ENCODE measurements at regions not wholly inside any gene's neighbourhood (a gene's known extent, or its start where the extent isn't known, plus 50 kb on each side); places are given as distances from the start of the nearest gene placed in this dataset.

GRCh38 chr1:30340934-30341333 is 382.5 kb downstream of the MATN1 start:
- in situ Hi-C loops (cut with MboI): no loop called here
- H3K79me2 ChIP-seq (ENCODE audit: control insufficient read depth, insufficient read depth, low read length): no peaks in the 10 kb centered on the region
- no TSS peak for BruUV-seq (replicated peaks)
- H3K9me3 ChIP-seq (replicated peaks; ENCODE audit: control insufficient read depth, insufficient read depth, low read length): no peaks in the 10 kb centered on the region
- no peak for DNase-seq (ENCODE audit: low read depth, low spot score)
- no peak overlapping the region for H3K9ac ChIP-seq (ENCODE audit: control insufficient read depth, insufficient read depth, low read length)
- ChIA-PET RAD21 (ENCODE audit: unreplicated experiment) (no interaction called here), SMC1A (ENCODE audit: uncharacterized antibody, unreplicated experiment) (no interaction called here), POLR2A (no interaction called here), CTCF (no interaction called here)
- H3K4me1 ChIP-seq (ENCODE audit: control insufficient read depth, insufficient read depth, low read length): no peaks in the 10 kb centered on the region
- H2AFZ ChIP-seq (ENCODE audit: control insufficient read depth, low read depth, low read length): no peak overlapping the region
- H3K4me3 ChIP-seq: no peak overlapping the region
- H3K27ac ChIP-seq (ENCODE audit: control insufficient read depth, insufficient read depth): no peak overlapping the region
- intact Hi-C loops (cut with micrococcal nuclease; ENCODE audit: unreplicated experiment): no loop called here
- H3K4me2 ChIP-seq (ENCODE audit: control insufficient read depth, insufficient read depth): no peak overlapping the region
- no peaks in the 10 kb centered on the region for H3K36me3 ChIP-seq (ENCODE audit: control insufficient read depth in 2 of 2, insufficient read depth in 2 of 2, low read length in 1 of 2)
- H4K20me1 ChIP-seq (ENCODE audit: control insufficient read depth, insufficient read depth): no peaks in the 10 kb centered on the region
- FAIRE-seq: no peak
- peaks cover 0 to 5% of the 10 kb centered on the region in 2 experiments; a peak in 2 of 4 replicates for H3K27me3 ChIP-seq (replicated peaks in 1 of 2; ENCODE audit: control insufficient read depth in 2 of 2, insufficient read depth in 2 of 2, low read length in 1 of 2)
- 44% methylated on average over 3 of the region's 3 CpGs for WGBS (ENCODE audit: insufficient coverage, insufficient replicate concordance, low lambda C conversion rate, missing lambda C conversion rate)
- no peak for ATAC-seq
- TF ChIP-seq ZBTB4 (CRISPR knock-in tag; IDR thresholded peaks at IDR 0.05): no peak
- TF ChIP-seq, protein P1, sequence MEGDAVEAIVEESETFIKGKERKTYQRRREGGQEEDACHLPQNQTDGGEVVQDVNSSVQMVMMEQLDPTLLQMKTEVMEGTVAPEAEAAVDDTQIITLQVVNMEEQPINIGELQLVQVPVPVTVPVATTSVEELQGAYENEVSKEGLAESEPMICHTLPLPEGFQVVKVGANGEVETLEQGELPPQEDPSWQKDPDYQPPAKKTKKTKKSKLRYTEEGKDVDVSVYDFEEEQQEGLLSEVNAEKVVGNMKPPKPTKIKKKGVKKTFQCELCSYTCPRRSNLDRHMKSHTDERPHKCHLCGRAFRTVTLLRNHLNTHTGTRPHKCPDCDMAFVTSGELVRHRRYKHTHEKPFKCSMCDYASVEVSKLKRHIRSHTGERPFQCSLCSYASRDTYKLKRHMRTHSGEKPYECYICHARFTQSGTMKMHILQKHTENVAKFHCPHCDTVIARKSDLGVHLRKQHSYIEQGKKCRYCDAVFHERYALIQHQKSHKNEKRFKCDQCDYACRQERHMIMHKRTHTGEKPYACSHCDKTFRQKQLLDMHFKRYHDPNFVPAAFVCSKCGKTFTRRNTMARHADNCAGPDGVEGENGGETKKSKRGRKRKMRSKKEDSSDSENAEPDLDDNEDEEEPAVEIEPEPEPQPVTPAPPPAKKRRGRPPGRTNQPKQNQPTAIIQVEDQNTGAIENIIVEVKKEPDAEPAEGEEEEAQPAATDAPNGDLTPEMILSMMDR (IDR thresholded peaks at IDR 0.05 in 2 of 3, conservative IDR thresholded peaks at IDR 0.05 in 1 of 3; ENCODE audit: control insufficient read depth in 2 of 3, extremely low read depth in 1 of 3, insufficient read depth in 1 of 3, low read depth in 3 of 3, low read length in 3 of 3): no peak
- TF ChIP-seq CEBPZ (IDR thresholded peaks at IDR 0.05; ENCODE audit: low read depth, low read length): no peak
- no peak for TF ChIP-seq IKZF2 (IDR thresholded peaks at IDR 0.05)
- no peak for TF ChIP-seq POU2F2 (IDR thresholded peaks at IDR 0.05; ENCODE audit: borderline replicate concordance, low read depth, low read length)
- no peak for TF ChIP-seq CHD2 (IDR thresholded peaks at IDR 0.05; ENCODE audit: borderline replicate concordance, low read depth, low read length)
- TF ChIP-seq ZNF207 (IDR thresholded peaks at IDR 0.05; ENCODE audit: borderline replicate concordance): no peak
- TF ChIP-seq ZBTB40 (IDR thresholded peaks at IDR 0.05; ENCODE audit: borderline replicate concordance): no peak
- TF ChIP-seq TCF3 (IDR thresholded peaks at IDR 0.05; ENCODE audit: borderline replicate concordance, insufficient read depth, low read depth, low read length): no peak
- TF ChIP-seq SUZ12 (IDR thresholded peaks at IDR 0.05; ENCODE audit: unreplicated experiment): no peak
- TF ChIP-seq EED (IDR thresholded peaks at IDR 0.05; ENCODE audit: low read depth): no peak
- TF ChIP-seq ZBED1 (IDR thresholded peaks at IDR 0.05; ENCODE audit: borderline replicate concordance): no peak
